Ovary (tissue), 7 donors: ENCODE measurements at regions not wholly inside any gene's neighbourhood (a gene's known extent, or its start where the extent isn't known, plus 50 kb on each side); places are given as distances from the start of the nearest gene placed in this dataset.

Source experiments
- DNase-seq, 5 donors: peaks; one replicate each; pipeline ENCODE4 v3.0.0-alpha.2; 2019 to 2020
- H3K27ac ChIP-seq, 2 donors: fragments of 200-600 bp; one replicate each; pipeline versions ENCODE4 v1.5.1 to v1.8.0; 2019 to 2022
- H3K27me3 ChIP-seq: fragments of 200-600 bp; one replicate; pipeline ENCODE4 v1.8.0; 2022
- H3K36me3 ChIP-seq: fragments of 200-600 bp; sonication (generic); one replicate; pipeline ENCODE4 v1.5.1; 2019
- H3K4me1 ChIP-seq: one replicate; pipeline ENCODE4 v1.8.1; 2013; ENCODE audit warnings: mild to moderate bottlenecking, moderate library complexity; ENCODE audit not compliant: insufficient read depth
- H3K4me3 ChIP-seq: fragments of 200-600 bp; sonication (generic); one replicate; pipeline ENCODE4 v1.5.1; 2017
- H3K9me3 ChIP-seq, 2 donors: fragments of 200-600 bp in 1 of 2; sonication (generic) in 1 of 2; one replicate each; pipeline versions ENCODE4 v1.5.1 to v1.8.1; 2013 to 2019; ENCODE audit warnings: mild to moderate bottlenecking in 1 of 2, moderate library complexity in 1 of 2
- CTCF ChIP-seq, 3 donors: fragments of 450-650 bp in 2 of 3; fragments of 200-600 bp in 1 of 3; IDR thresholded peaks; one replicate each; pipeline versions ENCODE4 v1.5.1 to v1.8.0; 2016 to 2022; ENCODE audit warnings: antibody characterized with exemption in 3 of 3, mild to moderate bottlenecking in 1 of 3
- EP300 ChIP-seq: sonication (generic); formaldehyde crosslinking; IDR thresholded peaks from one replicate; pipeline ENCODE4 v1.6.1; 2017; ENCODE audit warnings: antibody characterized with exemption
- POLR2A ChIP-seq: fragments of 450-650 bp; IDR thresholded peaks from one replicate; pipeline ENCODE4 v1.6.1; 2017; ENCODE audit warnings: antibody characterized with exemption, mild to moderate bottlenecking, moderate library complexity
- WGBS, 3 donors: extraction: QIAGEN DNeasy Blood & Tissue Kit in 1 of 3; methylation state at CpG; one replicate each; pipeline versions ENCODE4 v1.1.5 to v1.1.7; 2013 to 2017; 5-methylcytosine and 5-hydroxymethylcytosine counted together
- intact Hi-C, 4 donors: fragments of 100-400 bp; cut with DNase I; formaldehyde crosslinking; loops; one replicate each; pipeline versions ENCODE4 v1.11.0 to v1.15.1; 2022 to 2023
- donor health status: DM: no; HTN: no; CAD: no; lungs with moderate emphysema.
- donor health status: DM: no; HTN: no; CAD: no.
- donor health status: Bipolar disorder and iron deficiency.
- donor health status: DM: no; HTN: no; CAD: no.
- donor health status: DM: yes; HTN: yes; CAD: no.

- 43 to 75% (median 47%) methylated on average over 2 of the region's 2 CpGs for WGBS, 3 donors
- Histone ChIP-seq H3K4me1 (no peaks in the 10 kb centered on the region), H3K27me3 (no peaks in the 10 kb centered on the region), H3K4me3 (no peak overlapping the region), H3K9me3 (no peaks in the 10 kb centered on the region), H3K36me3 (no peaks in the 10 kb centered on the region), H3K27ac (no peak overlapping the region)
- TF ChIP-seq EP300 (no peak), POLR2A (no peak), CTCF (IDR thresholded peaks at IDR 0.05) (no peak)
- DNase-seq: no peak
- intact Hi-C loops: no loop called here
Observed at GRCh38 chr10:36342781-36343180, 700.7 kb upstream of the FZD8 start.

- DNase-seq: no peak
- H3K9me3 ChIP-seq: no peaks in the 10 kb centered on the region
- H3K4me3 ChIP-seq: no peak overlapping the region
- TF ChIP-seq EP300: no peak
- no peak for TF ChIP-seq POLR2A
- TF ChIP-seq CTCF (IDR thresholded peaks at IDR 0.05): no peak
- H3K27me3 ChIP-seq: no peaks in the 10 kb centered on the region
- H3K27ac ChIP-seq: no peak overlapping the region
- no peaks in the 10 kb centered on the region for H3K36me3 ChIP-seq
- intact Hi-C loops: no loop called here
- H3K4me1 ChIP-seq: no peaks in the 10 kb centered on the region
- WGBS, 3 donors: 90 to 97% (median 92%) methylated on average over 1 of the region's 1 CpG
Observed at GRCh38 chr10:36341471-36341870, 699.4 kb upstream of the FZD8 start.

GRCh38 chr10:36336315-36336714 is 694.2 kb upstream of the FZD8 start:
- no peak for DNase-seq
- no peak overlapping the region for H3K27ac ChIP-seq
- H3K36me3 ChIP-seq: no peaks in the 10 kb centered on the region
- H3K27me3 ChIP-seq: no peaks in the 10 kb centered on the region
- TF ChIP-seq POLR2A (no peak), CTCF (IDR thresholded peaks at IDR 0.05) (no peak), EP300 (no peak)
- no peaks in the 10 kb centered on the region for H3K4me1 ChIP-seq
- H3K9me3 ChIP-seq: no peaks in the 10 kb centered on the region
- 38 to 70% (median 60%) methylated on average over 2 of the region's 2 CpGs for WGBS, 3 donors
- H3K4me3 ChIP-seq: no peak overlapping the region
- intact Hi-C loops: no loop called here

GRCh38 chr10:36333446-36333845 is 691.4 kb upstream of the FZD8 start:
- DNase-seq: no peak
- 67 to 68% (median 67%) methylated on average over 2 of the region's 2 CpGs for WGBS, 3 donors

More at GRCh38 chr10:36333446-36333845, 691.4 kb upstream of the FZD8 start:
- Histone ChIP-seq H3K9me3 (no peaks in the 10 kb centered on the region), H3K4me1 (no peaks in the 10 kb centered on the region), H3K4me3 (no peak overlapping the region), H3K27me3 (no peaks in the 10 kb centered on the region), H3K27ac (no peak overlapping the region), H3K36me3 (no peaks in the 10 kb centered on the region)
- intact Hi-C loops: no loop called here
- TF ChIP-seq CTCF (IDR thresholded peaks at IDR 0.05) (no peak), EP300 (no peak), POLR2A (no peak)
